NCI-H1417 (cell line): ENCODE measurements at regions not wholly inside any gene's neighbourhood (a gene's known extent, or its start where the extent isn't known, plus 50 kb on each side); places are given as distances from the start of the nearest gene placed in this dataset.
A peak's percentile ranks its signal among the peaks of the same experiment; 100 is the strongest.

Experiments used
- DNase-seq, 3 experiments: peaks; one replicate each; lab custom pipeline; 2025; lab: John Stamatoyannopoulos, UW

DNA sequence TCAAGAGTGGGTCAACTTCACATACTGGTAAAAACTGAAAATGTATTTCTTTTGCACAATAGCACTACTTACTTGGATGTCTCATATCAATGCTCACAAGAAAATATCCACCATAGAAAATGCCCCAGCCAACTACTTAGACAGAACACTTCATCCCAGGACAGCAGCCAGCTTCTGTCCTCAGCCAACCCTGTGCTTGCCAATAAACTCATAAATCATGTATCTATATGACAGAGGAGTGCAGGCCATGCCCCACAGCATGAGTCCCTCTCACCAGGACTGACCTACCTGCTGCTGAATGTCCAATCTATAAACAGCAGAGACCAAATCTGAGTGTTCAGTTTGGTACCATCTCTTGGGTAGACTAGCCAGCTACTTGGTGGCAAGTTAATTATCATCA is 179.3 kb downstream of the OMA1 start:
- DNase-seq, result no peak

DNA sequence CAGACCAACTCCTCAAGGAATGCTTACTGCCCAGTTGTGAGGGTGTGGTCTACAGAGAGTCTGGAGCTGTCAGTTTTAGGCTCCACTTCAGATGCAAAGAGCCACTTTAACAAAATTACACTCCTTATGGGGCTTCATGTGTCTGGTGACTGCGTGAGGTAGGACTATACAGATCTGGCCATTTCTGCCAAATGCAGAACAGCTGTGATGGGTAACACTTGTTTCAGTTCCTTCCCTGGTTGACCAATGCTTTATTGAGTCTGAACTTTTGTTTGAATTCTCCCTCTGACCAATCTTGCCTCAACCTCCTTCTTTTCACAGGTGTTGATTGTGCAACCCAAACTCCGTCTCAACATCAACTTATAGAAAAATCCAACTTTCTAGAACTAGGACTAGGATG is 181.2 kb downstream of the OMA1 start:
- DNase-seq, result no peak

GRCh38 chr1:58363585-58363984 is 182.9 kb downstream of the OMA1 start:
- DNase-seq, result no peak

DNA sequence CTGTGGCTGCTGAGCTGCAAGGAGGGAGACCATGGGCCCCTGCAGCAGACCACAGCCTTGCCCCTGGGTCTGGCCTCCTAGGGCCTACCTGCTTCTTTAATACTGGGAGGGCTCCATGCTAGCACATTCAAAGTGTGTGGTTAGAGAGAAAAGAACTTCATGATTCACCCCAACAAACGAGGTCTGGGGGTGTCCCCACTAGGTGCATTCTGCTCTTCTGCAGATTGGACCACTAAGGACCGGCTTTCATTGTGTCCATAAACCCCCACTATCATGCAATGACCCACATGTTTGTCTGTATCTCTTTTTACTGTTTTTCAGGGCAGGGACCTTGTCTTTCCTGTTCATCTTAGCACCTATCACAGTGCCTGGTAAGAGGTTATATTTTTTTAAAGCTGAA is 185.4 kb downstream of the OMA1 start:
- DNase-seq, result no peak

GRCh38 chr1:58358346-58358745 is 188.2 kb downstream of the OMA1 start:
- peak in 1 of 3 experiments; percentile 49 for DNase-seq

GRCh38 chr1:58356402-58356801 is 190.1 kb downstream of the OMA1 start:
- no peak for DNase-seq

DNA sequence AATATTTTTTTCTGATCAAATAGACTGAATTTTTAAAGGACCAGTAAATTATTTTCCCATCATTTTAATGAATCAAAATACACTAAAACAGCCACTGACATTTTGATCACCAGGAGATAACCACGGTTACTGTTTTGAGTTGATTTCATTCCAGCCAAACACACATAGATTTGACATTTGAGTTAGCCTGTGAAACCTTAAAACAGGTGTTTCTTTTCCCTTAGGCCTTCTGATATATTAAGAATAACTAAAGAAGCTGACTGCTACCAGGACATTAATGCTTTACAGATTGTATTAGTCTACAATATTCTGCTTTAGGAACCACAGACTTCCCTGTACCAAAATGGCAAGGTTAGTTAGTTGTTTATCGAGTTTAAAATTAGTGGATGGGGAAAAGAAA is 193.4 kb downstream of the OMA1 start:
- DNase-seq, result no peak

DNA sequence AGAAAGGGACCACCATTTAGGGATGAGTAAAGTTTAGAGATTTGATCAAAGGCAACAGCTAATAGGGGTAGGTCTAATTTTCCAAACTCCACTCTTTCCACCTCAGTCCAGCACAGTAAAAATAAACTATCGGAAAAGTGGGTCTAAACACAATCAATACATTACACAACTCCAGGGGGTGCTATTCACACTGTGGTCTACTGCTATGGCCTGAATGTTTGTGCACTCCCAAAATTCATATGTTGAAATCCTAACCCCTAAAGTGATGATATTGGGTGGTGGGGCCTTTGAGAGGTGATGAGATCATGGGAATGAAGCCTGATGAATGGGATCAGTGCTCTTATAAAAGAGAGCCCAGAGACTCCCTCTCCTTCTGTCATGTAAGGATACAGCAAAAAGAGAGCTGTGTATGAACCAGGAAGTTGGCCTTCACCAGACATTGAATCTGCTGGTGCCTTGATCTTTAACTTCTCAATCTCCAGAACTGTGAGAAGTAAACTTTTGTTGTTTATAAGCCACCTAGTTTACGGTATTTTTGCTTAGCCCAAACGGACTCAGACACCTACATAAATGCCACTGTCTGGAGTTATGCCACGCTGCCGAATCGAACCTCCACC is 193.9 kb downstream of the OMA1 start:
- no peak for DNase-seq

DNA sequence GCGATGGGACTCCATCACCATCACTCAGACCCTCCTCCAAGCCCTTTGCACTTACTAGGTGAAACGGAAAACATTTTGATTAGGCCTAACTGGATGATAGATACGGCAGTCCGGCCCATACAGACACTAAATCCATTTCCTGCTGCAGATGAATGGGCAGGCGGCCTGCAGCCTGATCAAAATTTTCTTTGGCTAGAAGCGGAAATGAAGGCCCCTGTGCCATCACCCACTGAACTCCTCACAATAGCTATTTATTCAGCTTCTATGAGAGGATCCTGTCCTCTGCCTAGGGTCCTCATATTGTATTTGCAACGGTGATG is 200.5 kb downstream of the OMA1 start:
- no peak for DNase-seq

GRCh38 chr1:58345215-58346035 is 201.1 kb downstream of the OMA1 start:
- no peak for DNase-seq

DNA sequence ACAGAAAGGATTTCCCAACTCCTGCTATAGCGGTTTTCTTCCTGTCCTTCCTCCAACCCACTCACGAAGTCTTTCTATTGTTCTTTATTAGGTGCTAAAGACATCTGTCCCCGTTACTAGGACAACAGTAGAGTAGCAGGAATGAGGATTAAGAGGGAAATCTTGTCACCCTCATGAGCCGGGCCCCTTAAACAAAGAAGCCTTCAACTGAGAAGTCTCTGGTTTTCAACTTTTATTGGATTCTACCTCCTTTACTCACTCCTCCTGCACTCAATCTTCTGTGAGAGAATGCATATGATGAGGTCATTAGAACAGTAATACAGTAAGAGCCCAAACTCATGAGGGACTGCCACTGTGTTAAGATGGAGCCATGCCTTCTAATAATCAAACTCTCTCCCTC is 206.3 kb downstream of the OMA1 start:
- DNase-seq, result no peak

- no peak for DNase-seq
Observed at GRCh38 chr1:58338081-58338480, 208.4 kb downstream of the OMA1 start.

- no peak for DNase-seq
Observed at GRCh38 chr1:58333511-58333910, 213.0 kb downstream of the OMA1 start.

GRCh38 chr1:58331156-58331555 is 215.4 kb downstream of the OMA1 start:
- no peak for DNase-seq

GRCh38 chr1:58325866-58326265 is 220.7 kb downstream of the OMA1 start:
- DNase-seq, result peak in 1 of 3 experiments; percentile 48

- DNase-seq, result no peak
Observed at GRCh38 chr1:58324558-58324957, 222.0 kb downstream of the OMA1 start.

GRCh38 chr1:58318157-58319005 is 228.1 kb downstream of the OMA1 start:
- DNase-seq, result no peak

DNA sequence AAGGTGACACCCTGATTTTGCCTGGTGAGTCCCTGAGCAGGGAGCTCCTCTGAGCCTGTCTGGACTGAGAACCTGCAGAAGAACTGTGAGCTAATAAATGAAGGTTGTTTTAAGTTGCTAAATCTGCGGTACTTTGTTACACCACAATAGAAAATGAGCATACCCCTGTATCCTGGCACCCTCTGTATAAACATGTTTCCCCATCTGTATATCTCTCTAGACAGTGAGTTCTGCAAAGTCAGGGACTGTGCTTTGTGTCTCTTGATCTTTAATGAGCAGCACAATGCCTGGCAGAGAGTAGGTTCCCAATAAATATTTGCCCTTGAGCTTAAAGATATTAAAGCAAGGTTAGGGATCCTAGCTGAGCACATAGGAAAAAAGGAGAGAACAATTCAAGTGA is 228.8 kb downstream of the OMA1 start:
- DNase-seq, result no peak

- DNase-seq, result no peak
Observed at GRCh38 chr1:58317086-58317485, 229.4 kb downstream of the OMA1 start.

- DNase-seq, result no peak
Observed at GRCh38 chr1:58316141-58316540, 230.4 kb downstream of the OMA1 start.

DNA sequence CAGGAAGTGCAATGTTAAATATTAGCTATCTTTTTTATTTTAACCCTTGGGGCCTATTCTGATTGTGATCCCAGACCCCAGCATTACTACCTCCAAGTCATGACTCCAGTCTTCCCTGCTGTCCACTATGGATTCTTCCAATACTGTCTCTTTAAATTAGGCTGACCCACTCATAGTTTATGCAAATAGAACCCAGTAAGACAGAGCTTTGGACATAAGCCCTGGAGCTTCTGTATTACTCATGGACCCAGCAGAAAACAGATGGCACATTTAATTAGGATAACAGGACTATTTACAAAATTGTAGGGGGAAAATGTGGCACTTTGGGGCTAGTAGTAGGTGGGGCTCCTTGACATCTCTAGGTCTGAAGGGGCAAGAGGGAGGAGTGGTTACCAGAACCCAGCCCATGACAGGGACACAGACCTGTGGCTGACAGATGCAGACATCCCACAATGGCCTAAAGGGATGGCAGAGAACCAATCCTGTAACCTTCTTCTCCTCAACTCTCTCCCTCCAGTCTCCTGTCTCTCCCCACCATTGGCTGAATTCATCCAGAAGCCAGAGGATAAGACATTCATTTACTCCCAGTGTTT is 233.5 kb downstream of the OMA1 start:
- no peak for DNase-seq

DNA sequence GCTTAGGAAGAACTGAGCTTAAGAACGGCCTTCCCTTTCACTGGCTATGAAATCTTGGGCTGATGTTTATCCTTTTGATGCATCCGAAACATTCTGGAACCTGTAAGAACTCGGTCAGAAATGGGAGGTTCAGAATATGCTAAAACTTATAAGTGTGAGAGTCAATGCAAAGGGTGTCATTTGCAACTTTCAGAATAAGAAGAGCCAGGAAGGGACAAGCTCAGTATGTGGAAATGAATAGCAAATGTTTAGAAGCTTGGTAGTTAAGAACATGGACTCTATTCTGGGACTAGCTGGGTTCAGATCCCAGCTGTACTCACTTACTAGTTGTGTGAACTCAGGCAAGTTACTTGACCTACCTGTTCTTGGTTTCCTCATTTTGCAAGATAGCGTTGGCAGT is 234.1 kb downstream of the OMA1 start:
- DNase-seq, result no peak

- DNase-seq, result no peak
Observed at GRCh38 chr1:58310881-58311280, 235.6 kb downstream of the OMA1 start.
